ENCODE measurements at regions not wholly inside any gene's neighbourhood (a gene's known extent, or its start where the extent isn't known, plus 50 kb on each side); places are given as distances from the start of the nearest gene placed in this dataset.

GRCh38 chr16:16908077-16908476, 529.1 kb downstream of the NPIPA7 start:
- no peak overlapping the region for H3K4me3 ChIP-seq (ENCODE audit: low read depth, low read length)
- TF ChIP-seq CTCF (IDR thresholded peaks at IDR 0.05; ENCODE audit: borderline replicate concordance, insufficient read depth, low read depth, low read length) = no peak

DNA sequence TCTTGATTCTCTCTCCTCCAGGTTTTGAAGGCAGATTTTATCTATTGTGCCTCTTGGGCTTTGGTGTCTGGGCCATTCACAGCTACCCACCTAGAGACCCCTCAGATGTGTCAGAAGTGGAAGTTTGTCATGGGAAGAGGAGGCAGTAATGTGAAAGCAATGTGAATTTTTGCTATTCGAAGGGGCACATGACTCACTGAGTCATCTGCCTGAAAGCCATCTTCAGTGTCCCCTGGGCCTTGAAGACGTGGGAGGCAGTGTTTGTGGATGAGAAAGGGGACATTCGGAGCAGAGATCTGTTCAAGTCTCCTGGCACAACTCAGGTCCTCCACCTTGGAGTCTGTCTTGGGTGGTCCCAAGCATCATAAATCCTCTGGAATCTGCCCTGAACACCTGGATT, 530.2 kb downstream of the NPIPA7 start:
- no peak for TF ChIP-seq CTCF (IDR thresholded peaks at IDR 0.05; ENCODE audit: borderline replicate concordance, insufficient read depth, low read depth, low read length)
- H3K4me3 ChIP-seq (ENCODE audit: low read depth, low read length) = no peak overlapping the region

GRCh38 chr16:16910666-16911065, 531.7 kb downstream of the NPIPA7 start:
- H3K4me3 ChIP-seq (ENCODE audit: low read depth, low read length) = no peak overlapping the region
- TF ChIP-seq CTCF (IDR thresholded peaks at IDR 0.05; ENCODE audit: borderline replicate concordance, insufficient read depth, low read depth, low read length) = no peak

- no peak for TF ChIP-seq CTCF (IDR thresholded peaks at IDR 0.05; ENCODE audit: borderline replicate concordance, insufficient read depth, low read depth, low read length)
- H3K4me3 ChIP-seq (ENCODE audit: low read depth, low read length) = no peak overlapping the region
Observed at GRCh38 chr16:16915771-16916170, 536.8 kb downstream of the NPIPA7 start.

- no peak for TF ChIP-seq CTCF (IDR thresholded peaks at IDR 0.05; ENCODE audit: borderline replicate concordance, insufficient read depth, low read depth, low read length)
- H3K4me3 ChIP-seq (ENCODE audit: low read depth, low read length) = no peak overlapping the region
Observed at GRCh38 chr16:16917191-16917785, 538.3 kb downstream of the NPIPA7 start.

GRCh38 chr16:16923479-16923878, 544.5 kb downstream of the NPIPA7 start:
- H3K4me3 ChIP-seq (ENCODE audit: low read depth, low read length) = no peak overlapping the region
- no peak for TF ChIP-seq CTCF (IDR thresholded peaks at IDR 0.05; ENCODE audit: borderline replicate concordance, insufficient read depth, low read depth, low read length)

- H3K4me3 ChIP-seq (ENCODE audit: low read depth, low read length) = no peak overlapping the region
- TF ChIP-seq CTCF (IDR thresholded peaks at IDR 0.05; ENCODE audit: borderline replicate concordance, insufficient read depth, low read depth, low read length) = no peak
Observed at GRCh38 chr16:16924613-16925012, 545.7 kb downstream of the NPIPA7 start.

All from GM12875 (cell line).